KMS-11 (cell line): ENCODE measurements at regions not wholly inside any gene's neighbourhood (a gene's known extent, or its start where the extent isn't known, plus 50 kb on each side); places are given as distances from the start of the nearest gene placed in this dataset.

Experiments
- H2AFZ ChIP-seq: fragments of 200-600 bp; sonication (generic); 2 replicates; pipeline ENCODE4 v1.6.1; 2016; ENCODE audit warnings: antibody characterized with exemption, mixed run types, low read depth
- H3K27ac ChIP-seq: fragments of 200-600 bp; sonication (generic); 2 replicates; pipeline ENCODE4 v1.6.1; 2016; ENCODE audit warnings: mild to moderate bottlenecking, mixed run types
- H3K27me3 ChIP-seq: fragments of 200-600 bp; sonication (generic); 2 replicates; pipeline ENCODE4 v1.6.1; 2017; ENCODE audit warnings: mild to moderate bottlenecking, low read depth, mixed run types, moderate library complexity; ENCODE audit not compliant: insufficient read depth
- H3K36me3 ChIP-seq: fragments of 200-600 bp; sonication (generic); 2 replicates; pipeline ENCODE4 v1.6.1; 2017; ENCODE audit warnings: mild to moderate bottlenecking, mixed run types; ENCODE audit not compliant: insufficient read depth
- H3K4me1 ChIP-seq: fragments of 200-600 bp; sonication (generic); 2 replicates; pipeline ENCODE4 v1.6.1; 2016; ENCODE audit warnings: mild to moderate bottlenecking, low read depth, mixed run types; ENCODE audit not compliant: poor library complexity, severe bottlenecking
- H3K4me2 ChIP-seq: fragments of 200-600 bp; sonication (generic); 2 replicates; pipeline ENCODE4 v1.7.0; 2016; ENCODE audit warnings: mild to moderate bottlenecking, mixed run types
- H3K4me3 ChIP-seq: fragments of 200-600 bp; sonication (generic); IDR thresholded peaks from 2 replicates; pipeline ENCODE4 v1.6.1; 2017; ENCODE audit warnings: low read depth, low read length, mixed read lengths; ENCODE audit not compliant: insufficient read depth
- H3K79me2 ChIP-seq: fragments of 200-600 bp; sonication (generic); 2 replicates; pipeline ENCODE4 v1.6.1; 2016; ENCODE audit warnings: low read depth, mixed run types; ENCODE audit not compliant: insufficient read depth
- H3K9ac ChIP-seq: fragments of 200-600 bp; sonication (generic); 2 replicates; pipeline ENCODE4 v1.6.1; 2016; ENCODE audit warnings: mild to moderate bottlenecking, mixed run types
- H4K20me1 ChIP-seq: fragments of 200-600 bp; sonication (generic); 2 replicates; pipeline ENCODE4 v1.6.1; 2016; ENCODE audit warnings: mild to moderate bottlenecking, mixed run types; ENCODE audit not compliant: insufficient read depth
- TF ChIP-seq, protein P1 (sequence below): fragments of 200-600 bp; sonication (generic); conservative IDR thresholded peaks from 2 replicates; pipeline ENCODE4 v1.6.1; 2017; ENCODE audit warnings: low read depth, mild to moderate bottlenecking, antibody characterized with exemption, low read length, moderate library complexity, mixed read lengths

DNA sequence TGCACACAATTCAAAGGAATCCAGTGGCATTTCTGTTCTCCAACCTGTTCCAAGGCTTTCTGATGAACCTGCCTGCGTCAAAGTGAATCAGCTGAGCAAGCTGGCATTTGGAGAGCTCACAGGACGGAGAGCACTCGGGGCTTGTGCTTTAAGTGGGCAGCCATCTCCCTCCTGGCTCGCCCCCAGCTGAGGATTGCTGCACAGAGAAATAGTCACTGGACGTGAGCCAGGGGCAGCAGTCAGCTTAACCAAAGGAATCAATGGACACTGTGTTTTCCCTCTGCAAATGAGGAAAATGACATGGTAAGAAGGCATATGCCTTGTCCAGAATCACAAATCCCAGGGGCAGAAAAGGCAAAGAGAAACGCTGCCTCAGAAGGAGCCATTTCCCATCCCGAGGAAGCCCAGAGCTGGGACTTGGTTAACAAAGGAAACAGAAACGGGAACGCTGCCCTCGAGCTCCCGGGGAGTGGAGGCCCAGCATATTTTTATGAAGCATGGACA is 299.4 kb downstream of the ZSWIM6 start:
- no peaks in the 10 kb centered on the region for H4K20me1 ChIP-seq
- H3K4me2 ChIP-seq: no peak overlapping the region
- H3K27ac ChIP-seq: no peak overlapping the region
- no peaks in the 10 kb centered on the region for H3K4me1 ChIP-seq
- no peaks in the 10 kb centered on the region for H3K27me3 ChIP-seq
- TF ChIP-seq, protein P1, sequence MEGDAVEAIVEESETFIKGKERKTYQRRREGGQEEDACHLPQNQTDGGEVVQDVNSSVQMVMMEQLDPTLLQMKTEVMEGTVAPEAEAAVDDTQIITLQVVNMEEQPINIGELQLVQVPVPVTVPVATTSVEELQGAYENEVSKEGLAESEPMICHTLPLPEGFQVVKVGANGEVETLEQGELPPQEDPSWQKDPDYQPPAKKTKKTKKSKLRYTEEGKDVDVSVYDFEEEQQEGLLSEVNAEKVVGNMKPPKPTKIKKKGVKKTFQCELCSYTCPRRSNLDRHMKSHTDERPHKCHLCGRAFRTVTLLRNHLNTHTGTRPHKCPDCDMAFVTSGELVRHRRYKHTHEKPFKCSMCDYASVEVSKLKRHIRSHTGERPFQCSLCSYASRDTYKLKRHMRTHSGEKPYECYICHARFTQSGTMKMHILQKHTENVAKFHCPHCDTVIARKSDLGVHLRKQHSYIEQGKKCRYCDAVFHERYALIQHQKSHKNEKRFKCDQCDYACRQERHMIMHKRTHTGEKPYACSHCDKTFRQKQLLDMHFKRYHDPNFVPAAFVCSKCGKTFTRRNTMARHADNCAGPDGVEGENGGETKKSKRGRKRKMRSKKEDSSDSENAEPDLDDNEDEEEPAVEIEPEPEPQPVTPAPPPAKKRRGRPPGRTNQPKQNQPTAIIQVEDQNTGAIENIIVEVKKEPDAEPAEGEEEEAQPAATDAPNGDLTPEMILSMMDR: no peak
- H3K9ac ChIP-seq: no peak overlapping the region
- H3K4me3 ChIP-seq: no peak overlapping the region
- H3K79me2 ChIP-seq: no peaks in the 10 kb centered on the region
- no peaks in the 10 kb centered on the region for H3K36me3 ChIP-seq
- H2AFZ ChIP-seq: no peak overlapping the region

DNA sequence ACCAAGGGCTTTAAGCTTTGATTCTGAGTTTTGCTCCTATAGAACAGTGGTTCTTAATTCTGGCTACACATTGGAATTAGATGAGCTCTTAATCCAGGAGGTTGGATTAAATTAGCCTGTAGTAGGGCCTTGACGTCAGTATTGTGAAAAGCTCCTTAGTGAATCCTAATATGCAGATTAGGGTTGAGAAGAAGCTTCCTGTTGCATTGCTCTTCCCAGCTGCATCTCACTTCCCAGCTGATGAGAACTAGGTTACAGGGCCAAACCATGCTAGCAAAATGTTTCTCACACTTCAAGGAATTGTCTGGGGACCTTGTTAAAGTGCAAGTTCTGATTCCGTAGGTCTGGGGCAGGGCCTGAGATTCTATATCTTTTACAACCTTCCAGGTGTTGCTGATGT is 300.0 kb downstream of the ZSWIM6 start:
- no peak overlapping the region for H3K27ac ChIP-seq
- H3K4me3 ChIP-seq: no peak overlapping the region
- no peak overlapping the region for H2AFZ ChIP-seq
- H3K9ac ChIP-seq: no peak overlapping the region
- H3K27me3 ChIP-seq: no peaks in the 10 kb centered on the region
- no peaks in the 10 kb centered on the region for H3K36me3 ChIP-seq
- H3K4me1 ChIP-seq: no peaks in the 10 kb centered on the region
- TF ChIP-seq, protein P1: no peak
- H3K4me2 ChIP-seq: no peak overlapping the region
- H4K20me1 ChIP-seq: no peaks in the 10 kb centered on the region
- H3K79me2 ChIP-seq: no peaks in the 10 kb centered on the region

GRCh38 chr5:61635271-61635670 is 303.2 kb downstream of the ZSWIM6 start:
- TF ChIP-seq, protein P1: no peak
- no peaks in the 10 kb centered on the region for H4K20me1 ChIP-seq
- no peaks in the 10 kb centered on the region for H3K79me2 ChIP-seq
- H2AFZ ChIP-seq: no peak overlapping the region
- H3K4me1 ChIP-seq: no peaks in the 10 kb centered on the region
- no peaks in the 10 kb centered on the region for H3K27me3 ChIP-seq
- H3K9ac ChIP-seq: no peak overlapping the region
- no peak overlapping the region for H3K4me2 ChIP-seq
- H3K4me3 ChIP-seq: no peak overlapping the region
- no peaks in the 10 kb centered on the region for H3K36me3 ChIP-seq
- no peak overlapping the region for H3K27ac ChIP-seq

DNA sequence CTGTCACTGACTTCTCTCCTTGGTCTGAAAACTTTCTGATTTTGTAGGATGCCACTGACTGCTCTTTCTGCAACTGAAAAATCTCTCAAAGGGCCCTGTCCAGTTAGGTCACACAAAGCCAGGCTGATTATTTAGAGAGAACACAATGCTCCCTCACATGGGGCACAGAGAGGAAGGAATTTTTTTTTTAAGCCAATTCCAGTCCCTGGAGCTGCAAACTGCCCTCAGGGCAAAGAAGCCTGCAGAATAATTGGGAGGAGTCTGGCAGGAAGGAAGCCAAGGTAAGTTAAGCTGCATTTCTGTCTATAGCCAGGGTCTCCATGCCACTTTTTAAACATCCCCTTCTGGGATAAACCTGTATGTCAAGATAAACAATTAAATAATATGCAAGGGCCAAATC is 305.5 kb downstream of the ZSWIM6 start:
- H3K4me2 ChIP-seq: no peak overlapping the region
- no peak overlapping the region for H2AFZ ChIP-seq
- H3K79me2 ChIP-seq: no peaks in the 10 kb centered on the region
- no peak overlapping the region for H3K27ac ChIP-seq
- no peaks in the 10 kb centered on the region for H4K20me1 ChIP-seq
- TF ChIP-seq, protein P1: no peak
- H3K4me1 ChIP-seq: no peaks in the 10 kb centered on the region
- no peaks in the 10 kb centered on the region for H3K27me3 ChIP-seq
- H3K36me3 ChIP-seq: no peaks in the 10 kb centered on the region
- no peak overlapping the region for H3K4me3 ChIP-seq
- H3K9ac ChIP-seq: no peak overlapping the region
